ENCODE measurements at regions not wholly inside any gene's neighbourhood (a gene's known extent, or its start where the extent isn't known, plus 50 kb on each side); places are given as distances from the start of the nearest gene placed in this dataset.

GRCh38 chr1:187839873-187840272 is 1011.1 kb downstream of the PLA2G4A start:
- TF ChIP-seq, protein P1, sequence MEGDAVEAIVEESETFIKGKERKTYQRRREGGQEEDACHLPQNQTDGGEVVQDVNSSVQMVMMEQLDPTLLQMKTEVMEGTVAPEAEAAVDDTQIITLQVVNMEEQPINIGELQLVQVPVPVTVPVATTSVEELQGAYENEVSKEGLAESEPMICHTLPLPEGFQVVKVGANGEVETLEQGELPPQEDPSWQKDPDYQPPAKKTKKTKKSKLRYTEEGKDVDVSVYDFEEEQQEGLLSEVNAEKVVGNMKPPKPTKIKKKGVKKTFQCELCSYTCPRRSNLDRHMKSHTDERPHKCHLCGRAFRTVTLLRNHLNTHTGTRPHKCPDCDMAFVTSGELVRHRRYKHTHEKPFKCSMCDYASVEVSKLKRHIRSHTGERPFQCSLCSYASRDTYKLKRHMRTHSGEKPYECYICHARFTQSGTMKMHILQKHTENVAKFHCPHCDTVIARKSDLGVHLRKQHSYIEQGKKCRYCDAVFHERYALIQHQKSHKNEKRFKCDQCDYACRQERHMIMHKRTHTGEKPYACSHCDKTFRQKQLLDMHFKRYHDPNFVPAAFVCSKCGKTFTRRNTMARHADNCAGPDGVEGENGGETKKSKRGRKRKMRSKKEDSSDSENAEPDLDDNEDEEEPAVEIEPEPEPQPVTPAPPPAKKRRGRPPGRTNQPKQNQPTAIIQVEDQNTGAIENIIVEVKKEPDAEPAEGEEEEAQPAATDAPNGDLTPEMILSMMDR (IDR thresholded peaks at IDR 0.05; ENCODE audit: low read depth, low read length), result no peak
- TF ChIP-seq EZH2phosphoT487 (IDR thresholded peaks at IDR 0.05; ENCODE audit: low read depth), result no peak

Measured in OCI-LY3 (cell line).